Stomach (tissue), 4 donors: ENCODE measurements at regions not wholly inside any gene's neighbourhood (a gene's known extent, or its start where the extent isn't known, plus 50 kb on each side); places are given as distances from the start of the nearest gene placed in this dataset.

Source experiments
- CTCF ChIP-seq, 7 experiments: fragments of 450-650 bp in 4 of 7; fragments of 200-600 bp in 3 of 7; sonication (generic) in 3 of 7; IDR thresholded peaks; one replicate each; pipeline ENCODE4 v1.5.1; 2016 to 2019; ENCODE audit warnings: antibody characterized with exemption in 7 of 7, control low read depth in 2 of 7, mild to moderate bottlenecking in 1 of 7
- POLR2A ChIP-seq, 4 donors: fragments of 450-650 bp; IDR thresholded peaks; one replicate each; pipeline ENCODE4 v1.6.1; 2016; ENCODE audit warnings: antibody characterized with exemption in 4 of 4, control low read depth in 2 of 4, mild to moderate bottlenecking in 1 of 4, moderate library complexity in 1 of 4
- POLR2AphosphoS5 ChIP-seq, 3 donors: sonication (generic); formaldehyde crosslinking; IDR thresholded peaks; one replicate each; pipeline ENCODE4 v1.6.1; 2016; ENCODE audit warnings: antibody characterized with exemption in 3 of 3

- no peak for TF ChIP-seq CTCF (IDR thresholded peaks at IDR 0.05)
- no peak for TF ChIP-seq POLR2AphosphoS5 (IDR thresholded peaks at IDR 0.05)
- no peak for TF ChIP-seq POLR2A (IDR thresholded peaks at IDR 0.05)
Observed at GRCh38 chr6:114888241-114888640, 545.4 kb upstream of the HS3ST5 start.
